ENCODE measurements at regions not wholly inside any gene's neighbourhood (a gene's known extent, or its start where the extent isn't known, plus 50 kb on each side); places are given as distances from the start of the nearest gene placed in this dataset.
A peak's percentile ranks its signal among the peaks of the same experiment; 100 is the strongest.

GRCh38 chr9:13974891-13975290 lies 339.1 kb downstream of the NFIB start:
- Histone ChIP-seq H3K4me3 (no peak overlapping the region), H3K36me3 (no peaks in the 10 kb centered on the region), H3K27me3 (no peaks in the 10 kb centered on the region), H3K27ac (no peak overlapping the region), H3K9me3 (no peaks in the 10 kb centered on the region), H3K4me1 (peaks cover 4% of the 10 kb centered on the region)
- TF ChIP-seq POLR2A (IDR thresholded peaks at IDR 0.05) (no peak), CTCF (IDR thresholded peaks at IDR 0.05) (no peak), POLR2AphosphoS5 (IDR thresholded peaks at IDR 0.05) (no peak), EP300 (IDR thresholded peaks at IDR 0.05) (no peak)
- 87% methylated on average over 4 of the region's 4 CpGs for WGBS
- DNase-seq (ENCODE audit: low spot score in 2 of 2), result no peak

GRCh38 chr9:13971966-13972655 lies 341.8 kb downstream of the NFIB start:
- TF ChIP-seq POLR2AphosphoS5 (IDR thresholded peaks at IDR 0.05) (no peak), CTCF (IDR thresholded peaks at IDR 0.05) (no peak), POLR2A (IDR thresholded peaks at IDR 0.05) (no peak), EP300 (IDR thresholded peaks at IDR 0.05) (no peak)
- H3K27me3 ChIP-seq, result no peaks in the 10 kb centered on the region
- H3K4me1 ChIP-seq, result peaks cover 4% of the 10 kb centered on the region
- 85% methylated on average over 10 of the region's 10 CpGs for whole genome bisulfite sequencing
- H3K9me3 ChIP-seq, result no peaks in the 10 kb centered on the region
- DNase-seq (ENCODE audit: low spot score in 2 of 2), result no peak
- H3K4me3 ChIP-seq, result no peak overlapping the region
- no peak overlapping the region for H3K27ac ChIP-seq
- H3K36me3 ChIP-seq, result no peaks in the 10 kb centered on the region

GRCh38 chr9:13971415-13971814 lies 342.5 kb downstream of the NFIB start:
- Histone ChIP-seq H3K4me3 (no peak overlapping the region), H3K4me1 (peaks cover 4% of the 10 kb centered on the region), H3K36me3 (no peaks in the 10 kb centered on the region), H3K27me3 (no peaks in the 10 kb centered on the region), H3K9me3 (no peaks in the 10 kb centered on the region), H3K27ac (no peak overlapping the region)
- DNase-seq (ENCODE audit: low spot score in 2 of 2), result no peak
- 93% methylated on average over 4 of the region's 4 CpGs for WGBS
- TF ChIP-seq CTCF (IDR thresholded peaks at IDR 0.05) (no peak), EP300 (IDR thresholded peaks at IDR 0.05) (no peak), POLR2AphosphoS5 (IDR thresholded peaks at IDR 0.05) (no peak), POLR2A (IDR thresholded peaks at IDR 0.05) (no peak)

GRCh38 chr9:13970426-13970825 lies 343.5 kb downstream of the NFIB start:
- H3K27ac ChIP-seq, result no peak overlapping the region
- 85% methylated on average over 3 of the region's 3 CpGs for WGBS
- no peaks in the 10 kb centered on the region for H3K27me3 ChIP-seq

GRCh38 chr9:13970018-13970417 lies 343.9 kb downstream of the NFIB start:
- Histone ChIP-seq H3K27ac (peak overlapping the region; percentile 39), H3K4me3 (no peak overlapping the region), H3K27me3 (no peaks in the 10 kb centered on the region), H3K4me1 (peaks cover 4% of the 10 kb centered on the region), H3K9me3 (no peaks in the 10 kb centered on the region), H3K36me3 (no peaks in the 10 kb centered on the region)
- no peak for DNase-seq (ENCODE audit: low spot score in 2 of 2)
- 75% methylated on average over 4 of the region's 4 CpGs for WGBS
- TF ChIP-seq EP300 (IDR thresholded peaks at IDR 0.05), result no peak
- TF ChIP-seq POLR2AphosphoS5 (IDR thresholded peaks at IDR 0.05), result no peak
- TF ChIP-seq POLR2A (IDR thresholded peaks at IDR 0.05), result no peak

More at GRCh38 chr9:13970426-13970825, 343.5 kb downstream of the NFIB start:
- Histone ChIP-seq H3K9me3 (no peaks in the 10 kb centered on the region), H3K4me1 (peaks cover 4% of the 10 kb centered on the region), H3K4me3 (no peak overlapping the region), H3K36me3 (no peaks in the 10 kb centered on the region)
- TF ChIP-seq POLR2A (IDR thresholded peaks at IDR 0.05), result no peak
- no peak for TF ChIP-seq CTCF (IDR thresholded peaks at IDR 0.05)
- no peak for TF ChIP-seq POLR2AphosphoS5 (IDR thresholded peaks at IDR 0.05)
- no peak for TF ChIP-seq EP300 (IDR thresholded peaks at IDR 0.05)
- no peak for DNase-seq (ENCODE audit: low spot score in 2 of 2)

Data from suprapubic skin (tissue), 4 donors.